ENCODE measurements at regions not wholly inside any gene's neighbourhood (a gene's known extent, or its start where the extent isn't known, plus 50 kb on each side); places are given as distances from the start of the nearest gene placed in this dataset.
"Not testable (repeated sequence)": the region's sequence is repeated elsewhere in the genome, so short reads cannot be mapped to it uniquely, and the experiment has no call there.

GRCh38 chr5:120088412-120088811 lies 375.7 kb upstream of the PRR16 start:
- no peak for DNase-seq (ENCODE audit: low spot score)

- no peak for DNase-seq (ENCODE audit: low spot score)
Observed at GRCh38 chr5:120088836-120089235, 375.3 kb upstream of the PRR16 start.

GRCh38 chr5:120091376-120091948 lies 372.6 kb upstream of the PRR16 start:
- DNase-seq (ENCODE audit: low spot score), result no peak

- no peak for DNase-seq (ENCODE audit: low spot score)
Observed at GRCh38 chr5:120092649-120093048, 371.5 kb upstream of the PRR16 start.

GRCh38 chr5:120093178-120093577 lies 370.9 kb upstream of the PRR16 start:
- no peak for DNase-seq (ENCODE audit: low spot score)

GRCh38 chr5:120096413-120096812 lies 367.7 kb upstream of the PRR16 start:
- DNase-seq (ENCODE audit: low spot score), result peak; percentile 25

- DNase-seq (ENCODE audit: low spot score), result no peak
Observed at GRCh38 chr5:120098426-120098825, 365.7 kb upstream of the PRR16 start.

- DNase-seq (ENCODE audit: low spot score), result no peak
Observed at GRCh38 chr5:120098902-120099535, 365.1 kb upstream of the PRR16 start.

- no peak for DNase-seq (ENCODE audit: low spot score)
Observed at GRCh38 chr5:120101771-120102170, 362.3 kb upstream of the PRR16 start.

- no peak for DNase-seq (ENCODE audit: low spot score)
Observed at GRCh38 chr5:120103495-120103894, 360.6 kb upstream of the PRR16 start.

- no peak for DNase-seq (ENCODE audit: low spot score)
Observed at GRCh38 chr5:120106912-120107525, 357.1 kb upstream of the PRR16 start.

- no peak for DNase-seq (ENCODE audit: low spot score)
Observed at GRCh38 chr5:120108586-120109248, 355.4 kb upstream of the PRR16 start.

GRCh38 chr5:120122703-120123102 lies 341.4 kb upstream of the PRR16 start:
- DNase-seq (ENCODE audit: low spot score), result no peak

- DNase-seq (ENCODE audit: low spot score), result no peak
Observed at GRCh38 chr5:120124031-120124430, 340.1 kb upstream of the PRR16 start.

GRCh38 chr5:120124961-120125360 lies 339.1 kb upstream of the PRR16 start:
- no peak for DNase-seq (ENCODE audit: low spot score)

- not testable (repeated sequence) for DNase-seq (ENCODE audit: low spot score)
Observed at GRCh38 chr5:120132347-120132746, 331.8 kb upstream of the PRR16 start.

GRCh38 chr5:120134944-120135343 lies 329.2 kb upstream of the PRR16 start:
- DNase-seq (ENCODE audit: low spot score), result no peak

- DNase-seq (ENCODE audit: low spot score), result no peak
Observed at GRCh38 chr5:120137582-120137981, 326.5 kb upstream of the PRR16 start.

GRCh38 chr5:120139039-120139438 lies 325.1 kb upstream of the PRR16 start:
- peak; percentile 51 for DNase-seq (ENCODE audit: low spot score)

- no peak for DNase-seq (ENCODE audit: low spot score)
Observed at GRCh38 chr5:120140501-120140900, 323.6 kb upstream of the PRR16 start.

GRCh38 chr5:120141076-120141475 lies 323.0 kb upstream of the PRR16 start:
- DNase-seq (ENCODE audit: low spot score), result no peak

GRCh38 chr5:120146787-120147186 lies 317.3 kb upstream of the PRR16 start:
- no peak for DNase-seq (ENCODE audit: low spot score)

- not testable (repeated sequence) for DNase-seq (ENCODE audit: low spot score)
Observed at GRCh38 chr5:120147911-120148310, 316.2 kb upstream of the PRR16 start.
